Tibial nerve (tissue), 4 donors: ENCODE measurements at regions not wholly inside any gene's neighbourhood (a gene's known extent, or its start where the extent isn't known, plus 50 kb on each side); places are given as distances from the start of the nearest gene placed in this dataset.

Experiments used
- DNase-seq, 2 donors: peaks; one replicate each; pipeline ENCODE4 v3.0.0-alpha.2; 2019; ENCODE audit warnings: low spot score in 2 of 2
- H3K27ac ChIP-seq, 4 donors: fragments of 200-600 bp; sonication (generic) in 3 of 4; one replicate each; pipeline ENCODE4 v1.5.1; 2017 to 2019; ENCODE audit warnings: mild to moderate bottlenecking in 1 of 4
- H3K27me3 ChIP-seq, 2 donors: fragments of 200-600 bp; sonication (generic) in 1 of 2; one replicate each; pipeline versions ENCODE4 v1.5.1 to v1.6.0; 2017 to 2019
- H3K36me3 ChIP-seq, 3 donors: fragments of 200-600 bp; sonication (generic); one replicate each; pipeline ENCODE4 v1.5.1; 2018 to 2019
- H3K4me1 ChIP-seq, 4 donors: fragments of 200-600 bp; sonication (generic) in 3 of 4; one replicate each; pipeline ENCODE4 v1.5.1; 2017 to 2019
- H3K4me3 ChIP-seq, 4 donors: fragments of 200-600 bp; sonication (generic) in 3 of 4; one replicate each; pipeline ENCODE4 v1.5.1; 2017 to 2019; ENCODE audit warnings: mild to moderate bottlenecking in 1 of 4, moderate library complexity in 1 of 4
- H3K9me3 ChIP-seq, 4 donors: fragments of 200-600 bp; sonication (generic) in 3 of 4; one replicate each; pipeline ENCODE4 v1.5.1; 2017 to 2019
- CTCF ChIP-seq, 5 experiments: fragments of 200-600 bp in 3 of 5; fragments of 450-650 bp in 2 of 5; sonication (generic) in 3 of 5; IDR thresholded peaks; one replicate each; pipeline ENCODE4 v1.5.1; 2016 to 2019; ENCODE audit warnings: antibody characterized with exemption in 5 of 5, mild to moderate bottlenecking in 3 of 5, moderate library complexity in 2 of 5
- EP300 ChIP-seq, 2 donors: sonication (generic); formaldehyde crosslinking; IDR thresholded peaks; one replicate each; pipeline ENCODE4 v1.6.1; 2017; ENCODE audit warnings: antibody characterized with exemption in 2 of 2, mild to moderate bottlenecking in 1 of 2
- POLR2A ChIP-seq, 2 donors: fragments of 450-650 bp; IDR thresholded peaks; one replicate each; pipeline ENCODE4 v1.6.1; 2017; ENCODE audit warnings: antibody characterized with exemption in 2 of 2, mild to moderate bottlenecking in 2 of 2, moderate library complexity in 2 of 2
- WGBS, 2 donors: methylation state at CpG; one replicate each; pipeline ENCODE4 v1.1.5; 2018; 5-methylcytosine and 5-hydroxymethylcytosine counted together

DNA sequence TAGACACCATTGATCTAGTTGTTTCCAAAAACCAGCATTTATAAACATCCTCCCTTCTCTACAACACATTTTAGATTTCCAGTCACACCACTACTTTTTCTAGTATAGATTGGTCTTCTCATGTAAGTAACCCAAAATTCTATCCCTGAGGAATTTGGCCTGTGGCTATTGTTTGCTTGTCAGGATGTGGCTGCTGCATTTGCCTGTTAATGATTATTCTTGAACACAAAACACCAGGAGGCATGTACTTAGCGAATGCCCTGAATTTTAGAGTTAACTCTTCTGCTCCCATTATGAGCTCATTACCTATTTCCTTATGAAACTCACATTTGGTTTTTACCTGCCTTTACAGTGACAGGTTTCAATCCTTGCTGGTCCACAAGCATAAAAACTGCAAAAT is 102.0 kb upstream of the FSTL5 start:
- TF ChIP-seq EP300 (IDR thresholded peaks at IDR 0.05) (no peak), POLR2A (IDR thresholded peaks at IDR 0.05) (no peak), CTCF (IDR thresholded peaks at IDR 0.05) (no peak)
- H3K36me3 ChIP-seq, result no peaks in the 10 kb centered on the region
- no peak for DNase-seq
- no peaks in the 10 kb centered on the region for H3K4me1 ChIP-seq
- no peaks in the 10 kb centered on the region for H3K27me3 ChIP-seq
- WGBS, 2 donors, result 19 to 33% methylated on average over 1 of the region's 1 CpG
- H3K9me3 ChIP-seq, result peaks cover 0 to 36% (median 5%) of the 10 kb centered on the region in 4 donors
- no peak overlapping the region for H3K4me3 ChIP-seq
- no peak overlapping the region for H3K27ac ChIP-seq

GRCh38 chr4:162245051-162245450 is 81.3 kb upstream of the FSTL5 start:
- DNase-seq, result no peak
- WGBS, 2 donors, result 58 to 75% methylated on average over 4 of the region's 4 CpGs
- H3K27ac ChIP-seq, result no peak overlapping the region
- no peak overlapping the region for H3K4me3 ChIP-seq
- H3K36me3 ChIP-seq, result no peaks in the 10 kb centered on the region
- no peaks in the 10 kb centered on the region for H3K27me3 ChIP-seq
- TF ChIP-seq POLR2A (IDR thresholded peaks at IDR 0.05) (no peak), EP300 (IDR thresholded peaks at IDR 0.05) (no peak), CTCF (IDR thresholded peaks at IDR 0.05) (no peak)
- no peaks in the 10 kb centered on the region for H3K4me1 ChIP-seq
- peaks cover 0 to 4% (median 0%) of the 10 kb centered on the region in 4 donors for H3K9me3 ChIP-seq

DNA sequence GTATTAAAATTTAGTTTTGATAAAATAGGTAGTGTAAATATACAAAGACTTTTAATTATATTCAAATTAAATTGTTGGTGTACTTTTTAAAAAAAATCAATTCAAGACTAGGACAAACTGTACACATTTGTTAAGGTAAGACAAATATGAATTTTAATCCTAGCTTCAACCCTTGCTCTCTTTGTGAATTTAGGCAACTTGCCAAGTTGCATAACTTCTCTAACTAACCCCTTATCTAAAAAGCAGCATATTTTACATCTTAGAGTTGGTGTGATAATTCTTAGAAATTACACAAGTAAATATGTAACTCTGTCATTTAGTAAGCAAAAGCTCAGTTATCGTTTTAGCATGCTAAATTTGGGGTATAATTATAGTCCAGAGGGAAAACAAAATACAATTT is 78.1 kb upstream of the FSTL5 start:
- Histone ChIP-seq H3K36me3 (no peaks in the 10 kb centered on the region), H3K27me3 (no peaks in the 10 kb centered on the region), H3K9me3 (peaks cover 0 to 4% (median 0%) of the 10 kb centered on the region in 4 donors), H3K4me1 (no peaks in the 10 kb centered on the region), H3K27ac (no peak overlapping the region), H3K4me3 (no peak overlapping the region)
- 28 to 34% methylated on average over 1 of the region's 1 CpG for WGBS, 2 donors
- no peak for TF ChIP-seq POLR2A (IDR thresholded peaks at IDR 0.05)
- TF ChIP-seq CTCF (IDR thresholded peaks at IDR 0.05), result no peak
- TF ChIP-seq EP300 (IDR thresholded peaks at IDR 0.05), result no peak
- no peak for DNase-seq

- no peak for TF ChIP-seq CTCF (IDR thresholded peaks at IDR 0.05)
- TF ChIP-seq EP300 (IDR thresholded peaks at IDR 0.05), result no peak
- no peak for TF ChIP-seq POLR2A (IDR thresholded peaks at IDR 0.05)
- Histone ChIP-seq H3K4me3 (no peak overlapping the region), H3K4me1 (no peaks in the 10 kb centered on the region), H3K27ac (no peak overlapping the region), H3K27me3 (no peaks in the 10 kb centered on the region), H3K9me3 (no peaks in the 10 kb centered on the region), H3K36me3 (no peaks in the 10 kb centered on the region)
- WGBS, 2 donors, result 91 to 92% methylated on average over 5 of the region's 5 CpGs
- DNase-seq, result no peak
These were observed 76.4 kb upstream of the FSTL5 start for GRCh38 chr4:162239992-162240769.

DNA sequence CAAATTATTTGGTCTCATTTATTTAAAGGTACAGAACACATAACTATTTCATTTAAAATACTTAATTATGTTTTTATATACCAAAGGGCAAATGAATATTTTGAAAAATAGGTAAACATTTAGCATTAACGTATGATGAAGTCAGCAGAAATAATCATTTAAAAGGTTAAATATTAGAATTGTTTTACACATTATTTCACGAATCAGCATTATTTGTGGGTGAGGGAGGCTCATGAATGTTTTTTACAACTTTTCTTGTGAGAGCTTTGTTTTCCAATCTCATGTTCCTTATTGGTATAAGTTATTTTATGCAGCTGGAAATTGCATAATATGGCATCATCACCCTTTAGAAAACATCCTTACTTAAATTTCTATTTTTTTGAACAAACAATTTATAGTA is 73.9 kb upstream of the FSTL5 start:
- DNase-seq, result no peak
- WGBS, 2 donors, result 79 to 81% methylated on average over 2 of the region's 2 CpGs
- no peak overlapping the region for H3K4me3 ChIP-seq
- H3K27me3 ChIP-seq, result no peaks in the 10 kb centered on the region
- H3K27ac ChIP-seq, result no peak overlapping the region
- H3K9me3 ChIP-seq, result no peaks in the 10 kb centered on the region
- H3K4me1 ChIP-seq, result no peaks in the 10 kb centered on the region
- no peak for TF ChIP-seq POLR2A (IDR thresholded peaks at IDR 0.05)
- TF ChIP-seq EP300 (IDR thresholded peaks at IDR 0.05), result no peak
- TF ChIP-seq CTCF (IDR thresholded peaks at IDR 0.05), result no peak
- H3K36me3 ChIP-seq, result no peaks in the 10 kb centered on the region
